Endodermal cell (in vitro differentiated cells): ENCODE measurements at regions not wholly inside any gene's neighbourhood (a gene's known extent, or its start where the extent isn't known, plus 50 kb on each side); places are given as distances from the start of the nearest gene placed in this dataset.

Source experiments
- DNase-seq: peaks from one replicate; pipeline ENCODE4 v3.0.0-alpha.2; 2017
- H3K27ac ChIP-seq: 2 replicates; pipeline ENCODE4 v1.5.1; 2013; ENCODE audit warnings: mild to moderate bottlenecking, low read depth, low read length, moderate library complexity
- H3K27me3 ChIP-seq: 2 replicates; pipeline ENCODE4 v1.6.1; 2013; ENCODE audit warnings: mild to moderate bottlenecking, low read length, moderate library complexity; ENCODE audit not compliant: insufficient read depth, control insufficient read depth, poor library complexity, severe bottlenecking
- H3K36me3 ChIP-seq: 2 replicates; pipeline ENCODE4 v1.7.0; 2013; ENCODE audit warnings: mild to moderate bottlenecking, low read length, moderate library complexity; ENCODE audit not compliant: control insufficient read depth, insufficient read depth
- H3K4me1 ChIP-seq: one replicate; pipeline ENCODE4 v1.7.0; 2013; ENCODE audit warnings: low read length; ENCODE audit not compliant: control insufficient read depth, insufficient read depth
- H3K4me3 ChIP-seq: 2 replicates; pipeline ENCODE4 v1.5.1; 2013; ENCODE audit warnings: mild to moderate bottlenecking, low read length, moderate library complexity
- H3K9ac ChIP-seq: 2 replicates; pipeline ENCODE4 v1.6.1; 2013; ENCODE audit warnings: mild to moderate bottlenecking, low read length, moderate library complexity; ENCODE audit not compliant: poor library complexity, severe bottlenecking; ENCODE audit errors: extremely low read depth
- H3K9me3 ChIP-seq: 2 replicates; pipeline ENCODE4 v1.6.1; 2013; ENCODE audit warnings: mild to moderate bottlenecking, low read length, moderate library complexity; ENCODE audit not compliant: control insufficient read depth
- H3K27ac Mint-ChIP-seq: 2 replicates; pipeline ENCODE4 v1.8.0; 2020; ENCODE audit warnings: mixed read lengths
- H3K27me3 Mint-ChIP-seq: 2 replicates; pipeline ENCODE4 v1.8.0; 2021; ENCODE audit warnings: mild to moderate bottlenecking, mixed read lengths; ENCODE audit not compliant: insufficient read depth
- H3K36me3 Mint-ChIP-seq: 2 replicates; pipeline ENCODE4 v1.8.0; 2020; ENCODE audit warnings: low read depth, mixed read lengths
- H3K4me1 Mint-ChIP-seq: 2 replicates; pipeline ENCODE4 v1.8.0; 2020; ENCODE audit warnings: mixed read lengths
- H3K4me3 Mint-ChIP-seq: 2 replicates; pipeline ENCODE4 v1.8.0; 2020; ENCODE audit warnings: mild to moderate bottlenecking, moderate library complexity, mixed read lengths
- H3K9me3 Mint-ChIP-seq: 2 replicates; pipeline ENCODE4 v1.8.0; 2020; ENCODE audit warnings: mild to moderate bottlenecking, mixed read lengths
- WGBS, 2 experiments: methylation state at CpG; one replicate each; pipeline versions ENCODE4 v1.1.5 to v1.1.7; 2013; ENCODE audit warnings: missing lambda C conversion rate in 2 of 2, mixed read lengths in 1 of 2; ENCODE audit not compliant: insufficient coverage in 1 of 2, insufficient read length in 1 of 2; 5-methylcytosine and 5-hydroxymethylcytosine counted together
- TF ChIP-seq, protein P1 (sequence below): fragments of 200-600 bp; sonication (generic); conservative IDR thresholded peaks from 2 replicates; pipeline ENCODE4 v1.5.0; 2021; ENCODE audit warnings: antibody characterized with exemption, mild to moderate bottlenecking

DNA sequence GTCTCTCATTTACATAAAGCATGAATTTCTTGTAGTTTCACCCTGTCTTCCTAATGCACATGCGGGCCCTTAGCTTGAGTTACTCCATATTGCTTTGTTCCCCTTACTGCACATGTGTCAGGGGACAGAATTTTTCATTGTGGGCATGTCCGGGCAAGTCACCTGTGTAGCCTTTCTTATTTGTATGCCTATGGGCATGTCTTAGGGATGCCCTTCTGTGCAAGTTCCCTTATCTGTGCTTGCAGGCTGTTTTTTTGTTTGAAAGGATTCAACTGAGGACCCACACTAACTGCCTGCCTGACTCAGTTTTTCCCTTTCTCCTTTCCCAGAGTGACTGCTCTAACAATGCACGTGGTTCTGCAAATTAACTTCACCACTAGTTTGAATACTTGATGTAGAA, 161.7 kb downstream of the YTHDC2 start:
- Mint-ChIP-seq H3K9me3 (peaks cover 29% of the 10 kb centered on the region), H3K4me1 (peaks cover 26% of the 10 kb centered on the region), H3K36me3 (peaks cover 6% of the 10 kb centered on the region), H3K4me3 (no peak overlapping the region), H3K27ac (no peak overlapping the region), H3K27me3 (peaks cover 3% of the 10 kb centered on the region)
- DNase-seq: no peak
- peaks cover 28% of the 10 kb centered on the region for H3K9me3 ChIP-seq
- H3K4me1 ChIP-seq: peaks cover 8% of the 10 kb centered on the region
- H3K4me3 ChIP-seq: peak overlapping the region; percentile 27
- no peaks in the 10 kb centered on the region for H3K27me3 ChIP-seq
- TF ChIP-seq, protein P1, sequence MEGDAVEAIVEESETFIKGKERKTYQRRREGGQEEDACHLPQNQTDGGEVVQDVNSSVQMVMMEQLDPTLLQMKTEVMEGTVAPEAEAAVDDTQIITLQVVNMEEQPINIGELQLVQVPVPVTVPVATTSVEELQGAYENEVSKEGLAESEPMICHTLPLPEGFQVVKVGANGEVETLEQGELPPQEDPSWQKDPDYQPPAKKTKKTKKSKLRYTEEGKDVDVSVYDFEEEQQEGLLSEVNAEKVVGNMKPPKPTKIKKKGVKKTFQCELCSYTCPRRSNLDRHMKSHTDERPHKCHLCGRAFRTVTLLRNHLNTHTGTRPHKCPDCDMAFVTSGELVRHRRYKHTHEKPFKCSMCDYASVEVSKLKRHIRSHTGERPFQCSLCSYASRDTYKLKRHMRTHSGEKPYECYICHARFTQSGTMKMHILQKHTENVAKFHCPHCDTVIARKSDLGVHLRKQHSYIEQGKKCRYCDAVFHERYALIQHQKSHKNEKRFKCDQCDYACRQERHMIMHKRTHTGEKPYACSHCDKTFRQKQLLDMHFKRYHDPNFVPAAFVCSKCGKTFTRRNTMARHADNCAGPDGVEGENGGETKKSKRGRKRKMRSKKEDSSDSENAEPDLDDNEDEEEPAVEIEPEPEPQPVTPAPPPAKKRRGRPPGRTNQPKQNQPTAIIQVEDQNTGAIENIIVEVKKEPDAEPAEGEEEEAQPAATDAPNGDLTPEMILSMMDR: no peak
- 92 to 100% methylated on average over 1 to 3 of the region's 3 CpGs for WGBS, 2 experiments
- no peak overlapping the region for H3K9ac ChIP-seq
- H3K27ac ChIP-seq: no peak overlapping the region
- no peaks in the 10 kb centered on the region for H3K36me3 ChIP-seq

GRCh38 chr5:113678202-113678601, 164.7 kb downstream of the YTHDC2 start:
- H3K4me3 Mint-ChIP-seq: no peak overlapping the region
- H3K27me3 Mint-ChIP-seq: peaks cover 5% of the 10 kb centered on the region
- DNase-seq: no peak
- Histone ChIP-seq H3K4me3 (no peak overlapping the region), H3K9me3 (peaks cover 23% of the 10 kb centered on the region), H3K27ac (no peak overlapping the region), H3K36me3 (no peaks in the 10 kb centered on the region), H3K4me1 (peaks cover 18% of the 10 kb centered on the region), H3K27me3 (no peaks in the 10 kb centered on the region), H3K9ac (no peak overlapping the region)
- H3K9me3 Mint-ChIP-seq: peaks cover 21% of the 10 kb centered on the region
- H3K36me3 Mint-ChIP-seq: peaks cover 6% of the 10 kb centered on the region
- WGBS, 2 experiments: 60 to 63% methylated on average over 1 of the region's 1 CpG
- H3K27ac Mint-ChIP-seq: no peak overlapping the region
- TF ChIP-seq, protein P1: no peak
- H3K4me1 Mint-ChIP-seq: peaks cover 31% of the 10 kb centered on the region

GRCh38 chr5:113678924-113679575, 165.6 kb downstream of the YTHDC2 start:
- no peak overlapping the region for H3K4me3 Mint-ChIP-seq
- Histone ChIP-seq H3K9ac (no peak overlapping the region), H3K27ac (no peak overlapping the region), H3K36me3 (no peaks in the 10 kb centered on the region), H3K27me3 (no peaks in the 10 kb centered on the region), H3K9me3 (peaks cover 15% of the 10 kb centered on the region), H3K4me3 (no peak overlapping the region), H3K4me1 (peaks cover 18% of the 10 kb centered on the region)
- H3K27ac Mint-ChIP-seq: no peak overlapping the region
- peak; percentile 76 for DNase-seq
- 15 to 25% methylated on average over 3 to 7 of the region's 7 CpGs for WGBS, 2 experiments
- H3K4me1 Mint-ChIP-seq: peaks cover 33% of the 10 kb centered on the region
- TF ChIP-seq, protein P1: peak; percentile 92
- peaks cover 5% of the 10 kb centered on the region for H3K27me3 Mint-ChIP-seq
- peaks cover 12% of the 10 kb centered on the region for H3K9me3 Mint-ChIP-seq
- H3K36me3 Mint-ChIP-seq: peaks cover 2% of the 10 kb centered on the region
